ENCODE measurements at regions not wholly inside any gene's neighbourhood (a gene's known extent, or its start where the extent isn't known, plus 50 kb on each side); places are given as distances from the start of the nearest gene placed in this dataset.

DNA sequence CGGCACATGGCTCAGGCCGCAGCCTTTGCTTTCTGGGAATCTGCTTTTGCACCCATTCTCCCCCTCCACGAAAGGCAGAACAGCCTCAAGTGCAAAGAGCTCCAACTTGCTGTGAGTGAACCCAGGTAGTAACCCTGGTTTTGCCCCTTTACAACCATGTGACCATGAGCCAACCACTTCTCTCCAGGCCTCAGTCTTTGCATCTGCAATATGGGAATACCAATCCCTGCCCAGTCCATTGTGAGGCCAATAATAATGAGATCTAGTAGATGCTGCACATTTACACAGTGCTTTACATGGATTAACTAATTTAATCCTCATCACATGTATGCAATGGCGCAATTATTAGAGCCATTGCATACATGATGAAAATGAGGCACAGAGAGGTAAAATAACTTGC lies 108.9 kb upstream of the MYL2 start:
- TF ChIP-seq EZH2phosphoT487 (IDR thresholded peaks at IDR 0.05; ENCODE audit: low read length) (no peak), CTCF (IDR thresholded peaks at IDR 0.05; ENCODE audit: low read length) (no peak), EZH2 (optimal IDR thresholded peaks at IDR 0.05; ENCODE audit: low read depth, low read length) (no peak)
- DNase-seq: no peak
- Histone ChIP-seq H3K79me2 (ENCODE audit: low read length) (no peaks in the 10 kb centered on the region), H3K36me3 (replicated peaks; ENCODE audit: insufficient read depth, low read length) (no peaks in the 10 kb centered on the region), H2AFZ (ENCODE audit: low read length) (no peak overlapping the region), H3K27ac (ENCODE audit: low read length) (no peak overlapping the region), H3K4me1 (ENCODE audit: low read length) (no peaks in the 10 kb centered on the region), H3K4me2 (ENCODE audit: low read depth, low read length) (no peak overlapping the region), H4K20me1 (ENCODE audit: insufficient read depth, low read length) (no peaks in the 10 kb centered on the region), H3F3A (ENCODE audit: insufficient read depth, low read length) (no peaks in the 10 kb centered on the region), H3K4me3 (ENCODE audit: low read length) (no peak overlapping the region), H3K27me3 (replicated peaks; ENCODE audit: insufficient read depth, low read length) (peaks cover 26% of the 10 kb centered on the region), H3K9me3 (replicated peaks; ENCODE audit: insufficient read depth, low read length) (no peaks in the 10 kb centered on the region), H3K9me2 (replicated peaks; ENCODE audit: insufficient read depth, low read length) (no peaks in the 10 kb centered on the region), H3K9ac (ENCODE audit: low read length) (no peak overlapping the region)

- Histone ChIP-seq H3K9me3 (replicated peaks; ENCODE audit: insufficient read depth, low read length) (no peaks in the 10 kb centered on the region), H3K9me2 (replicated peaks; ENCODE audit: insufficient read depth, low read length) (no peaks in the 10 kb centered on the region), H4K20me1 (ENCODE audit: insufficient read depth, low read length) (no peaks in the 10 kb centered on the region), H3K4me3 (ENCODE audit: low read length) (no peak overlapping the region), H3K27ac (ENCODE audit: low read length) (no peak overlapping the region), H2AFZ (ENCODE audit: low read length) (no peak overlapping the region), H3K27me3 (replicated peaks; ENCODE audit: insufficient read depth, low read length) (peaks cover 26% of the 10 kb centered on the region), H3F3A (ENCODE audit: insufficient read depth, low read length) (no peaks in the 10 kb centered on the region), H3K36me3 (replicated peaks; ENCODE audit: insufficient read depth, low read length) (no peaks in the 10 kb centered on the region), H3K9ac (ENCODE audit: low read length) (no peak overlapping the region), H3K4me2 (ENCODE audit: low read depth, low read length) (no peak overlapping the region), H3K4me1 (ENCODE audit: low read length) (no peaks in the 10 kb centered on the region), H3K79me2 (ENCODE audit: low read length) (no peaks in the 10 kb centered on the region)
- no peak for DNase-seq
- TF ChIP-seq EZH2phosphoT487 (IDR thresholded peaks at IDR 0.05; ENCODE audit: low read length) (no peak), EZH2 (optimal IDR thresholded peaks at IDR 0.05; ENCODE audit: low read depth, low read length) (no peak), CTCF (IDR thresholded peaks at IDR 0.05; ENCODE audit: low read length) (no peak)
These were observed 108.5 kb upstream of the MYL2 start for GRCh38 chr12:111028830-111029229.

GRCh38 chr12:111027431-111027830 lies 107.1 kb upstream of the MYL2 start:
- Histone ChIP-seq H3K9me3 (replicated peaks; ENCODE audit: insufficient read depth, low read length) (no peaks in the 10 kb centered on the region), H3K4me3 (ENCODE audit: low read length) (no peak overlapping the region), H3K4me2 (ENCODE audit: low read depth, low read length) (no peak overlapping the region), H3K4me1 (ENCODE audit: low read length) (no peaks in the 10 kb centered on the region), H3K9me2 (replicated peaks; ENCODE audit: insufficient read depth, low read length) (no peaks in the 10 kb centered on the region), H3K9ac (ENCODE audit: low read length) (no peak overlapping the region), H3K27me3 (replicated peaks; ENCODE audit: insufficient read depth, low read length) (peaks cover 15% of the 10 kb centered on the region; the same call in 1 of the 2 replicates), H3K79me2 (ENCODE audit: low read length) (no peaks in the 10 kb centered on the region), H3K27ac (ENCODE audit: low read length) (no peak overlapping the region), H4K20me1 (ENCODE audit: insufficient read depth, low read length) (no peaks in the 10 kb centered on the region), H3F3A (ENCODE audit: insufficient read depth, low read length) (no peaks in the 10 kb centered on the region), H3K36me3 (replicated peaks; ENCODE audit: insufficient read depth, low read length) (no peaks in the 10 kb centered on the region), H2AFZ (ENCODE audit: low read length) (no peak overlapping the region)
- no peak for DNase-seq
- TF ChIP-seq EZH2 (optimal IDR thresholded peaks at IDR 0.05; ENCODE audit: low read depth, low read length) (no peak), CTCF (IDR thresholded peaks at IDR 0.05; ENCODE audit: low read length) (no peak), EZH2phosphoT487 (IDR thresholded peaks at IDR 0.05; ENCODE audit: low read length) (no peak)

Measured in MM.1S (cell line).